HEK293 (cell line): ENCODE measurements at regions not wholly inside any gene's neighbourhood (a gene's known extent, or its start where the extent isn't known, plus 50 kb on each side); places are given as distances from the start of the nearest gene placed in this dataset.

Experiments used
- CTCF ChIA-PET: fragments of 350-600 bp; formaldehyde crosslinking; extraction: SDS; loops from one replicate; lab custom pipeline; 2021; ENCODE audit warnings: antibody characterized with exemption; lab: Yijun Ruan, JAX
- POLR2A ChIA-PET: fragments of 300-600 bp; formaldehyde crosslinking; extraction: SDS; loops from one replicate; lab custom pipeline; 2020; ENCODE audit warnings: antibody characterized with exemption, inconsistent platforms; lab: Yijun Ruan, JAX
- H3K27ac ChIP-seq: fragments of 200-500 bp; sonication (Bioruptor generic); 2 replicates; pipeline ENCODE4 v1.5.1; 2014; ENCODE audit warnings: low read depth, low read length, control low read depth, inconsistent platforms; ENCODE audit errors: extremely low read depth
- H3K36me3 ChIP-seq, 2 experiments: fragments of 200-500 bp in 1 of 2; sonication (Bioruptor generic) in 1 of 2; 1 replicate in 1 of 2; 2 replicates in 1 of 2; pipeline ENCODE4 v1.5.1; 2014 to 2017; ENCODE audit warnings: inconsistent platforms in 2 of 2, low read length in 2 of 2; ENCODE audit not compliant: control insufficient read depth in 2 of 2, insufficient read depth in 1 of 2
- H3K4me1 ChIP-seq: fragments of 200-500 bp; sonication (Bioruptor generic); 2 replicates; pipeline ENCODE4 v1.5.1; 2014; ENCODE audit warnings: mild to moderate bottlenecking, low read length, inconsistent platforms; ENCODE audit not compliant: control insufficient read depth, insufficient read depth
- H3K4me3 ChIP-seq: 2 replicates; pipeline ENCODE4 v1.5.1; 2011; ENCODE audit warnings: low read depth, mild to moderate bottlenecking, control low read depth, low read length, moderate library complexity
- H3K9me3 ChIP-seq: fragments of 200-500 bp; sonication (Bioruptor generic); 2 replicates; pipeline ENCODE4 v1.5.1; 2014; ENCODE audit warnings: low read depth, low read length, inconsistent platforms; ENCODE audit not compliant: control insufficient read depth, insufficient read depth
- BCL11A ChIP-seq: fragments of 450-650 bp; formaldehyde crosslinking; IDR thresholded peaks from 2 replicates; pipeline ENCODE4 v1.5.1; 2016; ENCODE audit warnings: low read depth, missing biosample characterization, missing genetic modification characterization
- ELK4 ChIP-seq: IDR thresholded peaks from 2 replicates; pipeline ENCODE4 v1.6.1; 2011; ENCODE audit warnings: mild to moderate bottlenecking, low read depth, low read length, borderline replicate concordance
- KLF1 ChIP-seq: fragments of 450-650 bp; formaldehyde crosslinking; IDR thresholded peaks from 2 replicates; pipeline ENCODE4 v1.5.1; 2016; ENCODE audit warnings: missing biosample characterization, missing genetic modification characterization
- KLF17 ChIP-seq: fragments of 450-650 bp; formaldehyde crosslinking; IDR thresholded peaks from 2 replicates; pipeline ENCODE4 v1.5.1; 2016; ENCODE audit warnings: missing biosample characterization, missing genetic modification characterization
- KLF9 ChIP-seq: fragments of 450-650 bp; formaldehyde crosslinking; IDR thresholded peaks from 2 replicates; pipeline ENCODE4 v1.5.1; 2016; ENCODE audit warnings: missing biosample characterization, missing genetic modification characterization, low read depth
- OSR2 ChIP-seq: fragments of 450-650 bp; formaldehyde crosslinking; IDR thresholded peaks from 2 replicates; pipeline ENCODE4 v1.5.1; 2016; ENCODE audit warnings: missing biosample characterization, missing genetic modification characterization
- SCRT1 ChIP-seq: fragments of 450-650 bp; formaldehyde crosslinking; IDR thresholded peaks from 2 replicates; pipeline ENCODE4 v1.5.1; 2016; ENCODE audit warnings: missing biosample characterization, missing genetic modification characterization, borderline replicate concordance
- ZFHX2 ChIP-seq: fragments of 450-650 bp; formaldehyde crosslinking; conservative IDR thresholded peaks from 2 replicates; pipeline ENCODE4 v1.5.1; 2016; ENCODE audit warnings: missing biosample characterization, missing genetic modification characterization
- ZFP69B ChIP-seq: fragments of 450-650 bp; formaldehyde crosslinking; IDR thresholded peaks from 2 replicates; pipeline ENCODE4 v1.5.1; 2016; ENCODE audit warnings: missing biosample characterization, missing genetic modification characterization
- ZNF157 ChIP-seq: fragments of 450-650 bp; formaldehyde crosslinking; IDR thresholded peaks from 2 replicates; pipeline ENCODE4 v1.5.1; 2016; ENCODE audit warnings: missing biosample characterization, missing genetic modification characterization
- ZNF214 ChIP-seq: fragments of 450-650 bp; formaldehyde crosslinking; IDR thresholded peaks from 2 replicates; pipeline ENCODE4 v1.5.1; 2017; ENCODE audit warnings: missing biosample characterization, mild to moderate bottlenecking, missing genetic modification characterization, borderline replicate concordance
- ZNF23 ChIP-seq: fragments of 450-650 bp; formaldehyde crosslinking; IDR thresholded peaks from 2 replicates; pipeline ENCODE4 v1.5.1; 2016; ENCODE audit warnings: missing biosample characterization, missing genetic modification characterization, borderline replicate concordance
- ZNF302 ChIP-seq: fragments of 450-650 bp; formaldehyde crosslinking; IDR thresholded peaks from 2 replicates; pipeline ENCODE4 v1.5.1; 2016; ENCODE audit warnings: missing biosample characterization, missing genetic modification characterization, low read depth
- ZNF335 ChIP-seq: fragments of 450-650 bp; formaldehyde crosslinking; conservative IDR thresholded peaks from 2 replicates; pipeline ENCODE4 v1.5.1; 2016; ENCODE audit warnings: missing biosample characterization, missing genetic modification characterization
- ZNF518A ChIP-seq: fragments of 450-650 bp; formaldehyde crosslinking; conservative IDR thresholded peaks from 2 replicates; pipeline ENCODE4 v1.5.1; 2016; ENCODE audit warnings: low read depth, missing biosample characterization, missing genetic modification characterization
- ZNF530 ChIP-seq: fragments of 450-650 bp; formaldehyde crosslinking; IDR thresholded peaks from 2 replicates; pipeline ENCODE4 v1.5.1; 2016; ENCODE audit warnings: low read depth, missing biosample characterization, missing genetic modification characterization
- ZNF544 ChIP-seq: fragments of 450-650 bp; formaldehyde crosslinking; IDR thresholded peaks from 2 replicates; pipeline ENCODE4 v1.5.0; 2017; ENCODE audit warnings: missing biosample characterization, missing genetic modification characterization
- ZNF629 ChIP-seq: fragments of 450-650 bp; formaldehyde crosslinking; IDR thresholded peaks from 2 replicates; pipeline ENCODE4 v1.5.1; 2017; ENCODE audit warnings: missing biosample characterization, missing genetic modification characterization
- ZNF660 ChIP-seq: fragments of 450-650 bp; IDR thresholded peaks from 2 replicates; pipeline ENCODE4 v1.5.1; 2018; ENCODE audit warnings: missing biosample characterization, mild to moderate bottlenecking, missing genetic modification characterization

- H3K27ac ChIP-seq: no peak overlapping the region
- H3K4me1 ChIP-seq: no peaks in the 10 kb centered on the region
- CTCF ChIA-PET: interaction anchor here (0.6 to 1.3 kb wide), 6 partner anchors 18 to 1962 kb away, joined by 3 to 5 read pairs (median 3); no protein-coding TSS in a partner anchor
- no peaks in the 10 kb centered on the region for H3K9me3 ChIP-seq
- H3K36me3 ChIP-seq: no peaks in the 10 kb centered on the region
- TF ChIP-seq ZNF157 (tag by site-specific recombination) (no peak), ZNF629 (tag by site-specific recombination) (no peak), BCL11A (tag by site-specific recombination) (no peak), ZNF530 (no peak), KLF9 (no peak)
- TF ChIP-seq, all 188 proteins: peak for 0
- POLR2A ChIA-PET: no interaction called here
- no peak overlapping the region for H3K4me3 ChIP-seq
These were observed 200.3 kb downstream of the FBXO15 start for GRCh38 chr18:73947180-73947921.

- no peak overlapping the region for H3K4me3 ChIP-seq
- POLR2A ChIA-PET: no interaction called here
These were observed 202.4 kb downstream of the FBXO15 start for GRCh38 chr18:73945130-73945792.

More at GRCh38 chr18:73945130-73945792, 202.4 kb downstream of the FBXO15 start:
- H3K9me3 ChIP-seq: no peaks in the 10 kb centered on the region
- no peak for TF ChIP-seq ZNF335 (tag by site-specific recombination)
- no peak for TF ChIP-seq KLF17 (tag by site-specific recombination)
- TF ChIP-seq KLF1 (tag by site-specific recombination): no peak
- TF ChIP-seq ZNF629 (tag by site-specific recombination): no peak
- TF ChIP-seq ZNF302: no peak
- no peak for TF ChIP-seq ZNF660 (tag by site-specific recombination)
- no peak for TF ChIP-seq ZNF214 (tag by site-specific recombination)
- TF ChIP-seq ZNF518A: no peak
- no peak for TF ChIP-seq ELK4
- TF ChIP-seq ZNF544 (tag by site-specific recombination): no peak
- TF ChIP-seq ZNF23 (tag by site-specific recombination): no peak
- no peak for TF ChIP-seq ZFHX2 (tag by site-specific recombination)
- TF ChIP-seq SCRT1 (tag by site-specific recombination): no peak
- TF ChIP-seq OSR2 (tag by site-specific recombination): no peak
- TF ChIP-seq ZFP69B (tag by site-specific recombination): no peak
- TF ChIP-seq, all 188 proteins: peak for 0
- CTCF ChIA-PET: no interaction called here
- H3K36me3 ChIP-seq: no peaks in the 10 kb centered on the region
- no peak overlapping the region for H3K27ac ChIP-seq
- no peaks in the 10 kb centered on the region for H3K4me1 ChIP-seq
